Umbilical cord (tissue), 1 donor: ENCODE measurements at regions not wholly inside any gene's neighbourhood (a gene's known extent, or its start where the extent isn't known, plus 50 kb on each side); places are given as distances from the start of the nearest gene placed in this dataset.

Source experiments
- DNase-seq: peaks from one replicate; pipeline ENCODE4 v3.0.0-alpha.2; 2015; ENCODE audit warnings: low spot score

- no peak for DNase-seq
Observed at GRCh38 chr4:74613266-74613665, 168.3 kb downstream of the AREG start.

- no peak for DNase-seq
Observed at GRCh38 chr4:74615411-74615810, 170.5 kb downstream of the AREG start.

- DNase-seq: no peak
Observed at GRCh38 chr4:74618166-74618565, 173.2 kb downstream of the AREG start.

GRCh38 chr4:74618659-74619058 lies 173.7 kb downstream of the AREG start:
- DNase-seq: no peak

GRCh38 chr4:74619931-74620702 lies 174.2 kb downstream of the BTC start:
- no peak for DNase-seq

- no peak for DNase-seq
Observed at GRCh38 chr4:74621616-74622015, 172.7 kb downstream of the BTC start.

- DNase-seq: no peak
Observed at GRCh38 chr4:74623041-74623440, 171.3 kb downstream of the BTC start.

- peak; percentile 37 for DNase-seq
Observed at GRCh38 chr4:74624351-74625151, 169.8 kb downstream of the BTC start.

- DNase-seq: no peak
Observed at GRCh38 chr4:74625981-74626380, 168.3 kb downstream of the BTC start.

GRCh38 chr4:74627093-74627492 lies 167.2 kb downstream of the BTC start:
- no peak for DNase-seq

- no peak for DNase-seq
Observed at GRCh38 chr4:74627504-74627903, 166.8 kb downstream of the BTC start.

- DNase-seq: peak; percentile 73
Observed at GRCh38 chr4:74628852-74629620, 165.3 kb downstream of the BTC start.

- DNase-seq: no peak
Observed at GRCh38 chr4:74630551-74630950, 163.8 kb downstream of the BTC start.

- no peak for DNase-seq
Observed at GRCh38 chr4:74631338-74631737, 163.0 kb downstream of the BTC start.

GRCh38 chr4:74631988-74632387 lies 162.3 kb downstream of the BTC start:
- DNase-seq: no peak

- DNase-seq: peak; percentile 59
Observed at GRCh38 chr4:74632634-74633033, 161.7 kb downstream of the BTC start.

GRCh38 chr4:74635074-74635473 lies 159.2 kb downstream of the BTC start:
- DNase-seq: no peak

- DNase-seq: no peak
Observed at GRCh38 chr4:74635490-74636123, 158.7 kb downstream of the BTC start.

GRCh38 chr4:74638001-74638400 lies 156.3 kb downstream of the BTC start:
- no peak for DNase-seq

GRCh38 chr4:74638689-74639088 lies 155.6 kb downstream of the BTC start:
- no peak for DNase-seq

GRCh38 chr4:74640111-74640903 lies 154.0 kb downstream of the BTC start:
- peak; percentile 79 for DNase-seq
